Esophagus muscularis mucosa (tissue), 4 donors: ENCODE measurements at regions not wholly inside any gene's neighbourhood (a gene's known extent, or its start where the extent isn't known, plus 50 kb on each side); places are given as distances from the start of the nearest gene placed in this dataset.

Experiments
- DNase-seq: peaks from one replicate; pipeline ENCODE4 v3.0.0-alpha.2; 2017; ENCODE audit errors: extremely low spot score
- H3K27ac ChIP-seq, 4 donors: fragments of 200-600 bp; sonication (generic); replicated peaks in 1 of 4; 1 replicate in 3 of 4; 2 replicates in 1 of 4; pipeline ENCODE4 v1.5.1; 2016 to 2019; ENCODE audit warnings: mild to moderate bottlenecking in 1 of 4
- H3K27me3 ChIP-seq, 4 donors: fragments of 200-600 bp; sonication (generic); one replicate each; pipeline versions ENCODE4 v1.5.1 to v1.6.0; 2016 to 2019
- H3K36me3 ChIP-seq, 4 donors: fragments of 200-600 bp; sonication (generic); one replicate each; pipeline ENCODE4 v1.5.1; 2016 to 2019
- H3K4me1 ChIP-seq, 4 donors: fragments of 200-600 bp; sonication (generic); one replicate each; pipeline ENCODE4 v1.5.1; 2016 to 2019
- H3K4me3 ChIP-seq, 4 donors: fragments of 200-600 bp; sonication (generic); 1 replicate in 2 of 4; 2 replicates in 2 of 4; pipeline ENCODE4 v1.5.1; 2016 to 2019; ENCODE audit warnings: mild to moderate bottlenecking in 4 of 4, moderate library complexity in 1 of 4
- H3K9me3 ChIP-seq, 4 donors: fragments of 200-600 bp; sonication (generic); 1 replicate in 3 of 4; 2 replicates in 1 of 4; pipeline ENCODE4 v1.5.1; 2016 to 2019
- CTCF ChIP-seq, 3 experiments: fragments of 200-600 bp in 2 of 3; fragments of 450-650 bp in 1 of 3; sonication (generic) in 2 of 3; IDR thresholded peaks; one replicate each; pipeline ENCODE4 v1.5.1; 2017 to 2019; ENCODE audit warnings: antibody characterized with exemption in 3 of 3, mild to moderate bottlenecking in 2 of 3, moderate library complexity in 1 of 3
- EP300 ChIP-seq: sonication (generic); formaldehyde crosslinking; IDR thresholded peaks from one replicate; pipeline ENCODE4 v1.6.1; 2017; ENCODE audit warnings: antibody characterized with exemption
- POLR2A ChIP-seq: fragments of 450-650 bp; IDR thresholded peaks from one replicate; pipeline ENCODE4 v1.6.1; 2017; ENCODE audit warnings: antibody characterized with exemption, moderate library complexity, mild to moderate bottlenecking, low read depth
- POLR2AphosphoS5 ChIP-seq, 2 donors: sonication (generic); formaldehyde crosslinking; IDR thresholded peaks; one replicate each; pipeline ENCODE4 v1.6.1; 2017; ENCODE audit warnings: antibody characterized with exemption in 2 of 2
- WGBS: methylation state at CpG from one replicate; pipeline ENCODE4 v1.1.5; 2018; 5-methylcytosine and 5-hydroxymethylcytosine counted together
- intact Hi-C: fragments of 100-400 bp; cut with DNase I; formaldehyde crosslinking; loops from one replicate; pipeline ENCODE4 v1.15.1; 2023

GRCh38 chr2:221019668-221020067, 552.4 kb downstream of the EPHA4 start:
- no peak overlapping the region for H3K4me3 ChIP-seq
- WGBS: 75% methylated on average over 5 of the region's 5 CpGs

GRCh38 chr2:221022554-221022953, 549.5 kb downstream of the EPHA4 start:
- intact Hi-C loops: no loop called here
- Histone ChIP-seq H3K4me3 (no peak overlapping the region), H3K9me3 (no peaks in the 10 kb centered on the region), H3K27ac (no peak overlapping the region), H3K27me3 (no peaks in the 10 kb centered on the region), H3K4me1 (peaks cover 0 to 3% (median 0%) of the 10 kb centered on the region in 4 donors), H3K36me3 (no peaks in the 10 kb centered on the region)
- WGBS: 79% methylated on average over 2 of the region's 2 CpGs
- no peak for DNase-seq
- no peak for TF ChIP-seq CTCF (IDR thresholded peaks at IDR 0.05)

More at GRCh38 chr2:221019668-221020067, 552.4 kb downstream of the EPHA4 start:
- Histone ChIP-seq H3K36me3 (no peaks in the 10 kb centered on the region), H3K9me3 (no peaks in the 10 kb centered on the region), H3K4me1 (peaks cover 0 to 3% (median 0%) of the 10 kb centered on the region in 4 donors), H3K27me3 (no peaks in the 10 kb centered on the region), H3K27ac (no peak overlapping the region)
- intact Hi-C loops: no loop called here
- no peak for TF ChIP-seq EP300
- DNase-seq: no peak

- Histone ChIP-seq H3K4me1 (peaks cover 0 to 3% (median 0%) of the 10 kb centered on the region in 4 donors), H3K27ac (no peak overlapping the region), H3K9me3 (no peaks in the 10 kb centered on the region), H3K27me3 (no peaks in the 10 kb centered on the region), H3K4me3 (no peak overlapping the region), H3K36me3 (no peaks in the 10 kb centered on the region)
- 69% methylated on average over 1 of the region's 1 CpG for WGBS
- TF ChIP-seq CTCF (IDR thresholded peaks at IDR 0.05) (no peak), POLR2AphosphoS5 (IDR thresholded peaks at IDR 0.05) (no peak)
- intact Hi-C loops: no loop called here
- DNase-seq: no peak
These were observed 546.7 kb downstream of the EPHA4 start for GRCh38 chr2:221025398-221025797.

- intact Hi-C loops: no loop called here
- H3K27me3 ChIP-seq: no peaks in the 10 kb centered on the region
- no peak overlapping the region for H3K27ac ChIP-seq
- H3K36me3 ChIP-seq: no peaks in the 10 kb centered on the region
- no peak for DNase-seq
- H3K4me1 ChIP-seq: no peaks in the 10 kb centered on the region
- H3K4me3 ChIP-seq: no peak overlapping the region
- TF ChIP-seq EP300 (no peak), POLR2A (no peak), POLR2AphosphoS5 (IDR thresholded peaks at IDR 0.05) (no peak), CTCF (IDR thresholded peaks at IDR 0.05) (no peak)
- no peaks in the 10 kb centered on the region for H3K9me3 ChIP-seq
- WGBS: 67% methylated on average over 2 of the region's 2 CpGs
These were observed 537.9 kb downstream of the EPHA4 start for GRCh38 chr2:221034026-221034701.

- H3K27ac ChIP-seq: no peak overlapping the region
- no peaks in the 10 kb centered on the region for H3K27me3 ChIP-seq
- WGBS: 96% methylated on average over 4 of the region's 4 CpGs
- H3K36me3 ChIP-seq: no peaks in the 10 kb centered on the region
- DNase-seq: no peak
- H3K9me3 ChIP-seq: no peaks in the 10 kb centered on the region
- TF ChIP-seq POLR2AphosphoS5 (IDR thresholded peaks at IDR 0.05) (no peak), CTCF (IDR thresholded peaks at IDR 0.05) (no peak), POLR2A (no peak), EP300 (no peak)
- no peak overlapping the region for H3K4me3 ChIP-seq
- H3K4me1 ChIP-seq: no peaks in the 10 kb centered on the region
- intact Hi-C loops: no loop called here
These were observed 537.1 kb downstream of the EPHA4 start for GRCh38 chr2:221034973-221035372.
